HPDE6-E6E7 (cell line): ENCODE measurements at regions not wholly inside any gene's neighbourhood (a gene's known extent, or its start where the extent isn't known, plus 50 kb on each side); places are given as distances from the start of the nearest gene placed in this dataset.
A peak's percentile ranks its signal among the peaks of the same experiment; 100 is the strongest.

ENCODE experiments used
- DNase-seq: peaks from one replicate; pipeline ENCODE4 v3.0.0; 2011; ENCODE audit warnings: missing footprints; ENCODE audit errors: extremely low spot score

GRCh38 chr9:108105885-108106284, 616.3 kb upstream of the KLF4 start:
- DNase-seq, result no peak

- peak; percentile 32 for DNase-seq
Observed at GRCh38 chr9:108104991-108105390, 615.4 kb upstream of the KLF4 start.

DNA sequence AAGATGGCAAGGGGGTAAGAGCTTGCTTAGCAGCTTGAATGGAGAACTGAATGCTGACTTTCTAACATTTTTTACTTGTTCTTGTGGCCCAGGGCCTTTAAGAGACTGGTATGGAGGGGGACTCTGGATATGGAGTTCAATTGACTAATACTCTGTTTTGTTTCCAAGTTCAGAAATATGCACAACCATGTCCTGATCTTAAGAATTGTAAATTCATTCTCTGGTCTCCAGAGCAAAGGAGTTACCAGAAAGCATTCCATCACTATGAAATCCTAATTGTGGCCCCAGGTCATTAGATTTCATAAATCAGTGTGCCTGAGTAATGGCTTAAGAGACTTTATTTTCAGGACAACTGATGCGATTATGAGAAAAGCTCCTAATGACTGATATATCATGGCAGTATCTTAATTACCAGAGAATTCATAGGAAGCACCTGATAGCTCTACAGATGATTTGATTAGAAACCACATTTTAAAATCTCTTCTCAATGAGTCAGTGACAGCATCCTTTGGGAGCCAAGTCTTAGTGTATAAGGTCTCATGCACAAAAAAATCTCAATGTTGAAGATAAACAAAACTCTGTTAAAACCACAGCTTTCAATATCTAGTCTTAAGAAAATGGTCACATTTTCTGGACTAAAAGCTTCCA, 613.6 kb upstream of the KLF4 start:
- DNase-seq, result no peak

DNA sequence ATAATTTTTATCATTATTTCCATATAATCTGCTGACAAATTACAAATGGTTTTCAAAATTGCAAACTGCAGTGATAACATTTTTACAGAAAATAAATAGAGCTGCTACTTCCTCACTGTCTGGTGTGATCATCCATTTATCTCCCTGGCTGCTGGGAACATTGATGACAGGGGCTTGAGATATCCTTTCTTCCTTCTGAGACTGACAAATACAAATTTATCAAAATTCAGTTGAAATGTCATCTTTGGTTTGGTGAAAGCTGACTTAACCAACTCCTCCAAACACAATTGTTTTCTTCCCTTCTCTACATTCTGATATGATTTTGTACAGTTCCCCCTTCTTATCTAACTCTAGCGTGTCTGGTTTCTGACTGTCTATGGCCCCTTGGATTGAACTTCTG, 611.8 kb upstream of the KLF4 start:
- DNase-seq, result no peak

DNA sequence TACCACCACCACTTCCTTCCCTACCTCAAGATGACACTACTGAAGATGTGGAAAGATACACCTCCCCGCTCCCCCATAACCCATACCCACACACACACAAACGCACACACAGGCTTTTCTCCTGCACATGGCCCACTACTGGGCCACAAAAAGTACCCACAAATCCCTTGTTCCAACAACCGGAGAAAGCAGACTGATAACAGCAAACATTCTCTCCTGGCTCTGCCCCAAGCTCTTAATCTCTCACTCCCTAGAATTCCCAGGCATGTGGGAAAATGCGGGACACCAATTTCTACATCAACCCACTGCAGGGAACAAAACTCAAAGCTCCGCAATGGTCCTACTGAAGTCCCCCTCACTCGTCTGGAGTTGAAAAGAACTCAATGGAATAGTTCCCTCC, 611.0 kb upstream of the KLF4 start:
- no peak for DNase-seq

GRCh38 chr9:108099854-108100253, 610.3 kb upstream of the KLF4 start:
- no peak for DNase-seq

GRCh38 chr9:108095496-108095895, 605.9 kb upstream of the KLF4 start:
- DNase-seq, result no peak

DNA sequence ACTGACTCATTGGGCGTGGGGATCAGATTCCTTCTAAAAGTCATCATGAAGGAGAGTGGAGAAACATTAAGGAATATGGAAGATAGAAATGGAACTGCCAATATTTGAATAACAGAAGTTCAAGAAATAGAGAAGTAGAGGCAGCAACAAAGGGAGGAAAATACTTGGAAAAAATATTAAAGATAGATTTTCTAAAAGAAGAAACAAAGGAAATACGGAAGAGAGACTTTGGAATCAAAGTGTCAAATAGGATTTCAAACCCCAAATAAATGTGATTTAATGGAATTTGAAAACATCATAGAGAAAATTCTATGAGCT, 605.1 kb upstream of the KLF4 start:
- no peak for DNase-seq

GRCh38 chr9:108093773-108094675, 604.5 kb upstream of the KLF4 start:
- DNase-seq, result peak; percentile 26

GRCh38 chr9:108088916-108089315, 599.3 kb upstream of the KLF4 start:
- DNase-seq, result no peak

GRCh38 chr9:108087781-108088180, 598.2 kb upstream of the KLF4 start:
- DNase-seq, result no peak

- DNase-seq, result no peak
Observed at GRCh38 chr9:108086624-108087023, 597.1 kb upstream of the KLF4 start.

DNA sequence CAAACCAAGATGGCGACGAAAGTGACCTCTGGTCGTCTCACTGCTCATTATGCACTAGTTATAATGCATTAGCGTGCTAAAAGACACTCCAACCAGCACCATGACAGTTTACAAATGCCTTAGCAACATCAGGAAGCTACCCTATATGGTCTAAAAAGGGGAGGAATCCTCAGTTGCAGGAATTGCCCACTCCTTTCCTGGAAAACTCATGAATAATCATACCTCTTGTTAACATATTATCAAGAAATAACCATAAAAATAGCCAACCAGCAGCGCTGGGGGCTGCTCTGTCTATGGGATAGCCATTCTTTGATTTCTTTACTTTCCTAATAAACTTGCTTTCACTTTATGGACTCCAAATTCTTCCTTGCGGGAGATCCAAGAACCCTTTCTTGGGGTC, 595.7 kb upstream of the KLF4 start:
- DNase-seq, result no peak

DNA sequence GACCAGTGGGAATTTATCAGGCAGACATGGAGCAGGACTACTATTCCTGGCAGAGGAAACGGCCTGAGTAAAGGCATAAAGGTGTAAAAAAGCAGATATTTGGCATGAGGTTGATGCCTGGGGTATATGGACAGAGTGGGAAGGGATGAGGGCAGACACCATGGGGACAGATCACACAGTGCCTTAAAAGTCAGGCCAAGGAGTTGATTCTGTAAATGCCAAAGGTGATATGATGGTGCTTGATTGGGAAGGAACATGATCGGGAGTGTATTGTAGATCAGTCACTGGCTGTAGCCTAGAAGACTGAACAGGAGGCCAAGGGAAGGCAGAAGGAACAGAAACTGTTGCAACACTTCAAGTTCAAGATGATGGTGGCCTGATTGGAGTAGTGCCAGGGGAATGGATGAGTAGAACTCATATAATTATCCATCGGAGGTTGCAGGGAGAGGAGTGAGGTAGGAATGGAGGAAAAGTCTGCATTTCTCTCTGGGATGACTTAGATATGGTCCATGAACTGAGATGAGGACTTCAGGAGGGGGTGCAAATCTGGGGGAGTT, 594.3 kb upstream of the KLF4 start:
- no peak for DNase-seq

DNA sequence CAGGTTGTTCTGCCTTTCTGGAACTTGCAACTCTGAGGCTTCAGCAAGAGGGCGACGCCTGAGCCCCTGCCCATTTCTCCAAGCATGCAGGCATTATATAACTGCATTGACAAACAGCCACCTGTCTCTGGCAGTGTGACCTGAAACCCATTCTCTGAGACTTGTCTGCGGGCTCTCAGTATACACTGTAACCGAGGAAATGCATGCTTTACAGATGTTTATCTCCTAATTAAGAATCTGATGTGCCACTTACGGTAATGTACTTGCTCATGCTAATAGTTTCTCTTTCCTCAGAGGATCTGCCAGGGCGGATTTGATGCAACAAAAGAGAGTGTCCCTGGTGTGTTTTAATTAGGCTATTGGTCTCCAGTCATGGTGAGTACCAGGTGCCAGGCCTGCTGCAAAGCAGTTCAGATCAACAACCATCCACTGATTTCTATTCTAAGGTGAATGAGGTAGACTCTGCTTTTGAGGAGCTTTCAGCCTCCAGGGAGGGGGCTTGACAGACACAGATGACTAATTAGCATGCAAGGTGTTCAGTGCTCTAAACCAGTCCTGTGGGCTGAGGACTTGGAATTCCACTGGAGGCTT, 593.7 kb upstream of the KLF4 start:
- no peak for DNase-seq

- DNase-seq, result no peak
Observed at GRCh38 chr9:108081112-108081511, 591.5 kb upstream of the KLF4 start.

DNA sequence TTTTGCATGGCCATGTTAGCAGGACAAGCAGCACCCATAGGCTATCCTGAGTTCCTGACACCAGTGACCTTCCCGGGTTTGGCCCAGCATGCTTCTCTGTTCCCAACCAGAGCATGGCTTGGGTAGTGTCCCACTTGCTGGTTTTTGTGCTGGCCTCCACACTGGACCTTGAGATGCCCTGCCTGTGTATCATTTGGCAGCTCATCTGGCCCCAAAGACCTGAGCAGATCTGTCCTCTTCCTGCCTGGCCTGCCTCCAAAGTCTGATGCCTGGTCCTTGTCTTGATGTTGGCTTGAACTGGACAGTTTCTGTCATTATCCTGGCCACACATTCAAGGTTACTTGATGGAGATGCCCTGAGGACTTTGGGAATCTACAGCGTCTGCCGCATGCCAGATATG, 590.7 kb upstream of the KLF4 start:
- no peak for DNase-seq

- DNase-seq, result no peak
Observed at GRCh38 chr9:108078811-108079210, 589.2 kb upstream of the KLF4 start.

GRCh38 chr9:108078375-108078774, 588.8 kb upstream of the KLF4 start:
- DNase-seq, result no peak

DNA sequence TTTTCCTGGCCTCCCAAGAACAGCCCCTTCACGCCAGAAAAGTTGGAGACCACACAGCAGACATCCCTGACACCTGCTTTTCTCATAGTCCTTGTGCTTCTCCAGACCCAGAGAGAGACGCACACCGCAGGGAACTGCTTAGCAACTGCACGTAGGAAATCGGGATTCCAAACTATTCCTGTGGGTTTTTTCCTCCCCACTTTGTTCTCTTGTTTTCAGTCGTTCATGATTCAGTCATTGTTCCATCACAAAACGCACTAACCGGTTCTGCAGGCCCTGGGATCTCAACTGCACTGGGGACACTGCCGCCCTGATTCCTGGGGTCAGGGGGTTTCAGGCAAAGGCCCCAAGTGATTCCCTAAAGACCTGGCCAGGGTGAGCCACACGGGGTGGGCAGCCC, 588.0 kb upstream of the KLF4 start:
- no peak for DNase-seq

GRCh38 chr9:108074900-108075299, 585.3 kb upstream of the KLF4 start:
- no peak for DNase-seq

DNA sequence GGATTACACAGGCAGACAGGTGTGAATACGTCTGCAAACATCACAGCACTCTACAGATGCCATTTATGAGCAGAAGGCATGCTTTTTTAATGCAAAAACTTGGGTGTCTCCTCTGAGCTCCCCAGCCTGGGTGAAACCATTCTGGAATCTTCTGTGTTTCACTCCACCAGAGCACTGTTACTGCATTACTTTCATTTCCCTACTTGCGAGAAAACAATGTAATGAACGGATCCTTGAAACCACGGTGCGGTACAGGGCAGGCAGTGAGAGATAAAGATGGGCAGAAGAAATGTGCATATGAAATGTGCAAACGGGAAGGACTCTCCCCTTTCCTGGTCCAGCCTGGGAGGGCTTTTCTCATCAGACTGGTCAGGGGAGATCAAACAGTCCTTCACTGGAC, 584.3 kb upstream of the KLF4 start:
- DNase-seq, result no peak

GRCh38 chr9:108072740-108073139, 583.2 kb upstream of the KLF4 start:
- DNase-seq, result no peak
